HS-5 (cell line): ENCODE measurements at regions not wholly inside any gene's neighbourhood (a gene's known extent, or its start where the extent isn't known, plus 50 kb on each side); places are given as distances from the start of the nearest gene placed in this dataset.

ENCODE experiments used
- DNase-seq: peaks from one replicate; pipeline ENCODE4 v3.0.0-alpha.2; 2012; ENCODE audit warnings: low read depth

DNA sequence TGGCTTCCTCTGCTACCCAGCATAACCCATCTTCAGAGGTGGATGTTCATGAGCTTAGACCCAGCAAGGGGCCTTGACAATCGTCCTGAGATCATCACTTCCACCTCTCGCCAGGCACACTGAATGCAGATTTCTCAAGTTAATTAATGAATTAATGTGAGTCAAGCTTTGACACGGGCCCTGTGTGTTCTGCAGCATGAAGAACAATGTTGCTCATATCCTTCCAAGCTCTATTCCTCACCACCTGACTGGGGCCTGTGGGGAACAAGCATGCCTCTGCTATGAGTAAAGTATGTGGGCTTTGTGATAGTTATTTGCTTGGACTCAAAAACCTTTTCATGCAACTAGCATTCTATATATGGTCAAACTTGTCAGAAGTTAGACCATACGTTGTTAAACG lies 122.0 kb downstream of the SEC16B start:
- DNase-seq: peak; percentile 30

DNA sequence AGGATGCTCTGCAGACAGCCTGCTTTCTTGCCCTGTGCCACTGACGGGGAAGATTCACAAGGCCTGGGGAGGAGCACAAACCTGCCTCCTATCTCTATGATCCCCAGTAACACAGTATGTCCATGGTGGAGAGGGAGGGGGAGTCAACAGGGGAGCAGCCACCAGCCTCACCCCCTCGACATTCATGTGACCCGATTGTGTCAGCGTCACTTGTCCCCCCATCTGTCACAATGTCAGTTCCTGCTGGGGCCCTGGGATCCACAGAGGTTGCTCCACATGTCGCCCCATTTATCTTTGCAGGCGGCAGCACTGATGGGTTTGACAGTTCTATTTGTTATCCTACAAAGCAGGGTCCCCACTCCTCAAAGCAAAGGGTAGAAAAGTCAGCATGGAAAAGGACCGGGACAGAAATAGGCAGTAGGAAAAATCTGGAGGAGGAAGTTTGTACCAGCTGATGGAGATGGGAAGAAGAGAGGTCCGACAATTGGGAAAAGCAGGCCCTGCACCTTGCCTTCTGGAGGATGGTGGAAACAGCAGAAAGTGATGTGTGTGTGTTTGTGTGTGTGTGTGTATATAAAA lies 130.9 kb downstream of the SEC16B start:
- DNase-seq: no peak

DNA sequence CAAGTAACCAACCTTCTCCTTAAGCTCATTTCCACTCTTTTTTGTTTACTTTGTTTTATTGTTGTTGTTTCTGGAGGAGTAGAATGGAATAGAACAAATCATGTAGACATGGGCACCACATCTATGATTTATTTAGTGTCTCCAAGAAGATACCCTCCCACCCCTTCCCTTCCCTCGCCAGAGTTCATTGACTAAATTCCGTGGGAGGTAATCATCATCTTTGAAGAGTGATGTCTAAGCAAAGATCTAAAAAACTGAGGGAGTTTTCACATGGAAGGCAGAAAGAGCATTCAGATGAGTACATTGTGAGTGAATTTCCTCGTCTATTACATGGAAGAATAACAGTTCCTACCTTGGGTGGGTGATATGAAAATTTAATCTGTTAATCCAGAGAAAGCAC lies 136.2 kb downstream of the SEC16B start:
- DNase-seq: no peak

DNA sequence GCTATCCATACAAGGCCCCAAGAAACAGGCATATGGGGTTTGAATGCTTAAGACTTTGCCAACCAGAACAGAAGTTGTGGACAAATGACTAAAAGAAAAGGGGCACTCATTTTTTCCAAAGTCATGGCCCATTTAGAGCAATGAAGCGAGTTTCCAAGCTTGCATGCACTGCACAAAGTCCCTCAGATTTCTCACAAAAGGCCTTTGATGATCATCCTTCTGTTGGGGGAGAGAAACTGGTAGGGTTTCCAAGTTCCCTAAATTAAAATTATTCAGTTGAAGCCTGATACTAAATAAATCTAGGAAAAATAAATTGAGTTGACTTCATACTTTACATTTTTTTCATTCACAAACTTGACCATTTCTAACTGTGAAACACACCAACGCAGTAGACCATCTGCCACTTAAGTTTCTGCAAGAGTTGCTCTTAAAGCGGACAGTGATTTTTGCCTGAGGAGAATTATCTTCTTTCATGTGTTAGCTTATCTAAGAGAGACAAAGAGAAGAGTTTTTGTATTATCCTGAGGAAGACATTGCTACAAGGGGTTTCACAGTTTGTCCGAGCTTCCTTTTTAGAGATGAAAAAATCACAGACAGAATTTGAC lies 139.2 kb downstream of the SEC16B start:
- no peak for DNase-seq

DNA sequence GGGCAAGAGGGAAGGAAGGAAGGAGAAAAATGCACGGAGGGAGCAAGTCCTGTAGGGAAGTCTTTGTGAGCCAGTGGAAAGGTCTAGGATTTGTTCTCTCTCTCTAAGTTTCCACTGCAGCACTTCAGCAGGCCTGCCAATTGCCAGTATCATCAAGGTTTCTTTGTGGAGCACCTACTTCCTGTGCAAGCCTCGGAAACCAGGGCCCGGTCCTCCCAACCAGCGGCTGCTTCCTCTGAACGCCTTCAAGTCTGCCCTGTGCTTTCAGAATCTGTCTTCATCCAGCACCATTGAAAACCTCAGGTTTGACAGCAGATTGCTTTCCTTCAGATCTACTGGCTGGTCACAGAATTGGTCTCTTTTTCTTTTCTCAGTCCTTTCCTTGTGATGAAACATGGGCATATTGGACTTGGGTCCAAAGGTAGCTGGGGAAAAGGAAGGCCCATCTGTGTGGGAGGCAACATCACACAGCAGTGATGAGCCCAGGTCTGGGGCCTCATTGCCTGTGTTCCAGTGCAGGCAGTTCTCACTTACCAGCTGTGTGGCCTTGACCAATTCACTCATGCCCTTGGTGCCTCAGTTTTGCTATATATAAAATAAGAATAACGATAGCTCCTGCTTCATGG lies 144.5 kb downstream of the SEC16B start:
- DNase-seq: no peak

DNA sequence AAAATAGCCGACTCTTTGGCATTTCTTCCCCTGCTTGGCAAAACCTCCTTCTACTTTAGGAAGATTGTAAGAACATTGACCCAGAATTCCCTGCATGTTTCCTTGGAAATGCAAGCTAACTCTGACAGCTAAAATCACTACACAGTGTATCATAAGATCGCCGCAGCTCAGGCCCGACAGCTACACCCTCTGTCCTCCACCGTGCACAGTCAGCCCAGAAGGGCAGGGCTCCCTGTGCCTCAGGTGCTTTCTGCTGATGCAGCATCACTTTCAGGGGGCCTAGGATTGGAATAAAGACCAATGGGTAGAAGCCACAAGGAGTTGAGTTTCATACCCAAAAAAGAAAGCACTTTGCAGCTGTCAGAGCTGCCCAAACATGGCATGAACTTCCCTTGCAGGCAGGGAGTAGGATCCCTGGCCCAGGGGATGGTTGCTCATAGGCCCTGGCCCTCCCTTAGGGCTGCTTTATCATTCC lies 145.3 kb downstream of the SEC16B start:
- no peak for DNase-seq

DNA sequence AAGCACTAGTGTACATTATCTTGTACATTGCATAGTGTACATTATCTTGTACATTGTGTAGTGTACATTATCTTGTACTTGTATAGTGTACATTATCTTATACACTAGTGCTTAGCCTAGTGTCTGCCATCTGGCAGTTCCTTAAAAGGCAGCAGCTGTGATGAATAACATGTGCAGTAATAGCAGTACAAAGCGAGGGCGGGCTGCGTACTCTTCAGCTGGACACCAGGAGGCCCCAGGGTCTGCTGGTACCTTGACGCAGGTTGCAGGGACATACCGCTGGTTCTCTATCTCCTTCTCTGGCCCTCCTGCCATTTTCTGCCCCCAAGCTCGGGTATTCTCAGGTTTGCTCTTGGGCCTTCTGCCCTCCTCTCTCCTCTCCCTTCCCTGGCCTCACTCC lies 149.6 kb downstream of the SEC16B start:
- no peak for DNase-seq

DNA sequence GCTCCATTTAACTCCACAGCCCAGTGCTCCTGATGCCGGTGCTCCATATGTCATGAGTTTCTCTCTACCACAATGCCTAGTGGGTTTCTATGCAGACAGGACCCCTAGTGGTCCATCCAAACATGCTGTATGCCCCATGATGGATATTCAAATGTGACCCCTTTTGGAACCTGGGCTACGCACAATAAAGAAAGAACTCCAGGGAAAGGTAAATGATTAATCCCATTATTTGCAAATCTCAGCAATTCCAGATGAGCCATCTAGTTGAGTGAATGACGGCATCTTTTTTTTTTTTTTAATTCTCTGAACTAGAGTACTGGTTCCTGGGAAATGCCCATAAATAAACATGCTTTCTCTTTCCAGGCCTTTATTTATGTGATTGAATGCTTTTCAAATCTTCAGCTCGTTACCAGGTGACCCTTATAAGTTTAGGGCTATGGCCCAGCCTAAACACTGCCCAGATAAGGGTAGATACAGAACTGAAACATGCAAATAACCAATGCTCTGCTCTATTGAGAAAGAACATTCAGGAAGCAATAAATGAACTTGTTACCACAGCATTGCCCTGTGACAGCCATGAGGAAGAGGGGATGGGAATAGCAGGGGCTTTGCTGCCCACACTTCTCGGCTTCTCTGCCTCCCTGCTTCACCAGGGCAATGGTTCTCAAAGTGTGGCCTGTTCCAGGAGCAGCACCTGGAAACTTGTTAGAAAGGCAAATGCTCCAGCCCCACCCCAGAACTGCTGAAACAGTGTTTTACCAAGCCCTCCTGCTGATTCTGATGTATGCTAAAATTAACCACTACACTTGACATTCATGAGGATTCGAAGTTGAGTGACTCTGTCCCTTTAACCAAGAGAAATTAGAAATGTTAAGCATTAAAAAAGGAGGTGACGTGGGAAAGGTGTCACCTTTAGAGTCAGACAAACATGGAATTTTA lies 151.7 kb downstream of the SEC16B start:
- DNase-seq: no peak

DNA sequence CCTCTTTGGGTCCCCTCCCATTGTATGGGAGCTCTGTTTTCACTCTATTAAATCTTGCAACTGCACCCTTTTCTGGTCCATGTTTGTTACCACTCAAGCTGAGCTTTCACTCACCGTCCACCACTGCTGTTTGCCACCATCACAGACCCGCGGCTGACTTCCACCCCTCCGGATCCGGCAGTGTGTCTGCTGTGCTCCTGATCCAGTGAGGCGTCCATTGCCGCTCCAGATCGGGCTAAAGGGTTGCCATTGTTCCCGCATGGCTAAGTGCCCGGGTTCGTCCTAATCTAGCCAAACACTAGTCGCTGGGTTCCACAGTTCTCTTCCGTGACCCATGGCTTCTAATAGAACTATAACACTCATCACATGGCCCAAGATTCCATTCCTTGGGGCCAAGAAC lies 157.2 kb downstream of the SEC16B start:
- no peak for DNase-seq

DNA sequence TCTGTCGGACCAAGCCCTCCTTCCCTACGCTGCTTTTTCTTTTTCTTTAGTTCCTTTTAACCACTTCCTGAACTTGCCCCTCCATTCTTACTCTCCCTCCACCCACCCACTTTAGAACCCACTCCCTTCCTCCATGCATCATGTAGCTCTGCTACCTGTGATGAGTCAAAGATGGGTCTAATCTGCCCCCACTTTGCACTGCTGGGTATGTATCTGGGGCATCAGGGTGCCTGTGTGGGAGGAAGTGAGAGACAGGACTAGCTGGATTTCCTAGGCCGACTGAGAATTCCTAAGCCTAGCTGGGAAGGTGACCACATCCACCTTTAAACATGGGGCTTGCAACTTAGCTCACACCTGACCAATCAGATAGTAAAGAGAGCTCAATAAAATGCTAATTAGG lies 157.7 kb downstream of the SEC16B start:
- DNase-seq: no peak

DNA sequence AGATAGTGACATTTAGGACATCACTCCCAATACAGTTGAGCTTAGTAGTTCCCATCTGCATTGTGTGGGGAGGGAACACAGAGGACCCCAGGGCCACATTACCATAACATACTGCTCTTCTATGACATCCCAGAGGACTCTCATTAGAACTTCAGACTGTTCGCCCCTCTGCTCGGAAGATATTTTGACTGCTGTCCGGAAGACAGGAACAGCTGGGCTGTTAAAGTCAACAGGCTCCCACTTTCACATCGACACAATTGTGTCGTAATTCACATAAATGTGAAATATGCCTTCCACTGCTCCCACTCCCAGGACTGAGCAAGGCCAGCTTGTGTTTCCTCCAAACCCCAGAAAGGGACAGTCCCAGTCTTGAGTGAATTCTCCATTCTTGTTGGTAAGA lies 158.4 kb downstream of the SEC16B start:
- no peak for DNase-seq

DNA sequence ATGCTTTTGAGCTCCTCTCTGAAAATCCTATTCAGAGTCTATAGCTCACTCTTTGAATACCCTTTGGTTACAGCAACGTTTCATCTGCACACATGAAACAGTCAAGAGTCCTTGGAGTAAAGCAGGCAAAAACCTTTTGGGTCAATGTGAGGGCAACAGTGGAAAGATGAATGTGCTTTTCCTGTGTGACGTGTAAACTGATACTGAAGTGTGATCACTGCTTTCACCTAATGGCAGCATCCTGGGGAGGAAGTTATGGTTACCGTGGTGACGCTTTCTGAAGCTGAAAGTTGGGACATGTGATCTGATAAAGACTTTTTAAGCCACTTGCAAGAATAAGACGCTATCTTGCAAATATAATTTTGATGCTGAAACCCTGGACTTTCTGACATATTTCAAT lies 160.0 kb downstream of the SEC16B start:
- DNase-seq: no peak

DNA sequence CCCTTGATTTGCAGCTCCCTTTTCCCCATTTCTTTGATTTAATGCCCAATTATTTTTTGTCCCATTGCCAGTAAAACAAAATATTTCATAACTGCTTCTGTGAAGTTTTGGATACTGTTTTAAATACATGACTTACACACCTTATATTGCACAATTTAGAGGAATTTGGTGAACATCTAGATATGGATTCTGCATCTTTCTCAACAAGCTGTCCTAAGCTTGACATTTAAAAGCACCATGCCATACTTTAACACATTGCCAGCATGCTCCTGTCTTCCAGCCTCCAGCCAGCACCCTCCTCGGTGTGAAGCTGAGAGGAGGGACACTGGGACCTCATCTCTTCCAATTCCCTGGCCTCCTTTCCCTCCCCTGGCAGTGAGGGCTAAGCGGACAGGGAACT lies 167.6 kb downstream of the SEC16B start:
- DNase-seq: no peak

DNA sequence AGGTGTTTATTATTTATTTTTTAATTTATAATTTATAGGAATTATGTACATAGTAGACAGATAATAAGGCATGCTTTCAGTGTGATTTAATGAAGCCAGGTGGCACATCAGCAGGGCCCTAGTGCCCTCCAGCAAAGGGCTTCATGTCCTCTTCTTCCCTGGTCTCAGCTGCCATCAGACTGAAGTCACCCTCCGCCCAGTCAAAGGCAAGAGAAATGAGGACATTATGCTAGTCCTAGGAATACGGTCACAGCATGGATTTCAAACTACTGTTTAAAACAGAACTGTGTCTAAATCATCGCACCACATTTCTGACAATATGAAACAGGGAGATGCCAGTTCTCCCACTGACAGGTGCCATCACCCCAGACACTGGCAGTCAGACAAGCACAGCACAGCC lies 168.1 kb downstream of the SEC16B start:
- no peak for DNase-seq

DNA sequence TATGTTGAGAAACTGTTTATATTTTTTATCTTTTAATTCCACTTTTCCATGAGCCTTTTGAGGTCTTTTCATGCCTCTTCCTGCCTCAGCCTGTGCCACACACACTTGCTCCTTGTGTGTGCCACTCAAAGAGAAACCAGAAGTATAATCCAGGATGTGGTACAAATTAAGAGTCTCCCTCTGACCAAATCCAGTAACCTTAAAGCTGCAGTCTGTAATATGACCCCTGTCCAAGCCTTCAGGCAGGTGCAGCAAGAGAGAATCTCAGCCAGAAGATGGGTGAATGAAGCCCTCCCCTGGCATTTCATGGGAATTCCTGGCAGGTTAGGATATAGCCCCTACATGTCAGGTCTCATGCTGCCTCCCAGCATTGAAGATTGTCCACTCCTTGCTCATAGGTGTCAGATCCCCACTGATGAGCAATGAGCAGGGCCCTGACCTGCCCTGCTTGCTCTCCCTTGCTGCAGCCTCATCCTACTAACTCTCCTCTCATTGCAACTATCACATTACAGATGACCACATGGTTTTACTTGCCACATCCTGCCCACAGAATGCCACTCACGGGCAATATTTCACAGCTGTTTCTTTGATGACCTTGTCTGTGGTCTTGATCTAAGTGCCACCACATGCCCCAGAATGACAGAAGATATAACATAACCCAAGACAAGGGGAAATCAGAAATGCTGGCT lies 169.3 kb downstream of the SEC16B start:
- peak; percentile 65 for DNase-seq

DNA sequence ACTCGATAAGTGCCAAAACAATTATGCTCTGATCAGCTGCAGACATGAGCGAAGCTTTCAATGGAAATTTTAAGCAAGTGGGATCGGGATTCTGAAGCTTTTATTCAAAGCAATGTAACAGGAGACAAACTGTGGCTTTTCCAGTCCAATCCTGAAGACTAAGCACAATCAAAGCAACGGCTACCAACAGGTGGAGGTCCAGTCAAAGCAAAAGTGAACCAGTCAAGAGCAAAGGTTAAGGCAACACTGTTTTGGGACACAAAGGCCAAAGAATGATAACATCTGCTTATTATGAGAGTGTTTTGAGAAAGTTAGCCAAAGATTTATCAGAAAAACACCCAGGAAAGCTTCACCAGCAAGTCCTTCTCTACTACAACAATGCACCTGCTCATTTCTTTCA lies 170.1 kb downstream of the SEC16B start:
- DNase-seq: no peak

DNA sequence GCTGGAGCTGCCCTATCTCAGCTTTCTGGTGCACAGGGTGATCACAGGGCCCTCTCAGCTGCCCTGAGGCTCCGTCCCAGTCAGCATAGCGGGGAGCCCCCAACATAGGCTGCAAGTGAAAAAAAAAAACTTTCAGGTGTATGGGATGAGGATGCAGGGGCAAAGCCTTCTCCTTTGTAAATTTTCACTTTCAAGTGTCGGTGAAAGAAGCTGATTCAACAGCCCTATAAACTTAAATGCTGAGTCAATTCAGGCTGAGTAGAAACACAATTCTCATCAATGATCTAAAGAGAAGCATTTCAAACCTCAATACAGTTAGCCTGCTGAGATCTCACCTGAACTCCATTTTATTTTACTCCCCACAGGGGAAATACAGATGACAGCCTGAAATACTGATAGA lies 171.2 kb downstream of the SEC16B start:
- DNase-seq: no peak

DNA sequence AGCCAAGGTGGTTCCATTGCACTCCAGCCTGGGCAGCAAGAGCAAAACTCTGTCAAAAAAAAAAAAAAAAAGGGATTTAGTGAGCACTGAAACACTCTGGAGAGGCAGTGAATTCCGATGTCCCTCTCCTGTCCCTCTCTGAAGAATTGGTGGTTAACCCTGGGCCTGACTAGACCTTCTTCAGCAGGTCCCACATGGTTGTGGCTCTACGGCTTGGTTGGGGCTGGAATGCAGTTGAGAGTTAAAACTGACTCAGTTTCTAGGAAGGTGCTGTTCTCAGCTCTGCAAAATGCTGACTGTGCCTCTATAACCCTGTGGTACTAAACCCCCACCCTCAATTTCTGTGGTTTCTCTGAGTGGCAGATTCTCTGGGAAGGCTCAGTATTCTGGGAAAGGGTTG lies 173.3 kb downstream of the SEC16B start:
- DNase-seq: no peak

DNA sequence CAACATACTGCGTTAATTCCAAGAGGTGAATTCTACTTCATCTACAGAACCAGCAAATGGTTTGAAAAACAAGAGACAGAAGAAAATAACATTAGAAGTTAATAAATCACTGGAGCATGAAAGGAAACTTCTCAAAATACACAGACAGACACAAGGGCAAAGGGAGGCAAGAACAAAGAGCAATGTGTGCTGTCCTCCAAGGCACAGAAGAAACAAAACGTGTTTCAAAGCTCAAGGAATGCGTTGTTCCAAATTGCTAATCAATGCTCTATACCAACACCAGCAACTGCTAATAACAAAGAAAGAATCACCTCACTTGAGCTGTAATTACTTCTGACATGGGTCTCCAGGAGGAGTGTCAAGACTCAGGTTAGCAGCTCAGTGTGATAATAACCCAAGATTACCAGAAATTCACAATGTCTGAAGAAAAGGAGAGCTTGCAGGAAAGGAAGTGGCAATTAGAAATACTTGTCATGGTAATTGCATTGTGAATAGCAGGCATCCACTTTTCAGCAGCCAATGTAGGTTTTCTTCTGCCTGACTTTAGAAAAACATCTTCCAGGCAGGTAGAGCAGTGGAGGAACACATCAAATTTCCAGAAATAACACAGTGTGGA lies 175.4 kb downstream of the SEC16B start:
- no peak for DNase-seq

DNA sequence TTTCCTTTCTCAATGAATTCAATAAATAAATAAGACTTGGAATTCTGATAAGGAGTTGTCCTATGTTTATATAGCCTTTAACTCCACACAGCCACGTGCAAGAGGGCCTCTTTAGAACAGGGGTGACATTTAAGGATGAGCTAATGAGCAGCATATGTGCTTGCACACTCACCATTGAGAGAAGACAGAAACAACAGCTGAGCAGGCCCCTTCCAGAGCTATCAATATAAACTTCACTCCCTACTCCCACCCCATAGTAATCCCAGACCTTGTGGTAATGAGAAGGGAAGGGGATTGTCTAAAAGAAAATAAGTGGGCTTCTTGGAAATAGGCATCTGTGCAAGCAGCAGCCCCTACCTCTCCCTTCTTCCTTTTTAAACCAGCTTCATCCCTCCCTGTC lies 176.0 kb downstream of the SEC16B start:
- DNase-seq: no peak

DNA sequence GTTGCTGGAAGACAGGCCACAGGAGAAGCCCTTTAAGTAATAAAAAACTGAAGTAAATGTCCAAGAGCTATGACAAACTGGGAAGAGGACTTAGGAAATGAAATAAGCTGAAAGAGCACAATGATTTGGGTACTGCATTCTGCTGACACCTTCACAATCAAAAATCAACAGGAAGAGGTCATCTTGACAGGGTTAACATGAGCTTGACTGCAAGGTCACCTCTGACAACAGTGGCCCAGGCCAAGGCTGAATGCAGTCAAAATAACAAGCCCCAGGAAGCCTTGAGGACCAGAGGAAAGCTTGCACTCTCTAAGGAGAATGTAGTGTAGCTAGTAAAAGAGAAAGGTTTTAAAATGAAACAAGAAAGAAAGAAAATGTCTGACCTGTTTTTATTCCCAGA lies 179.3 kb downstream of the SEC16B start:
- DNase-seq: no peak

DNA sequence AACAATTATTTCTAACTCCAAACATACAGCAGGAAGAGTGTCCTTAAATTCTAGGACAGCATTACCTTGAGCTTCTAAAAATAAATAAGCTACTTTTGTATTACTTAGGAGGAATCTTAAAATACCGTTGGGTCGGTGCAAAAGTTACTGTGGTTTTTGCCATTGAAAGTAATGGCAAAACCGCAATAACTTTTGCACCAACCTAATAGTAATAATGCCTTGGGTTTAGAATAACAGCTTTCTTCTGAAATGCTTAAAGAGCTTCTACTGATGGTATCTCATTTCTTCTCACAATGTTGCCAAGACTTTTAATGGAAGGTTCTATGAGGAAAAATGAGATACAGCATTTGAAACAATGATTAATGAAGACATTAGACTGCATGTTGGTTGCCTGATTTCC lies 179.9 kb downstream of the SEC16B start:
- DNase-seq: no peak
